GM12874 (cell line): ENCODE measurements at regions not wholly inside any gene's neighbourhood (a gene's known extent, or its start where the extent isn't known, plus 50 kb on each side); places are given as distances from the start of the nearest gene placed in this dataset.

ENCODE experiments used
- CTCF ChIP-seq: IDR thresholded peaks from 2 replicates; pipeline ENCODE4 v1.5.1; 2011; ENCODE audit warnings: low read depth, mild to moderate bottlenecking, control low read depth, low read length, moderate library complexity; ENCODE audit not compliant: insufficient read depth

- TF ChIP-seq CTCF, result no peak
Measured at GRCh38 chr21:25002676-25003075, 604.6 kb downstream of the MRPL39 start.

DNA sequence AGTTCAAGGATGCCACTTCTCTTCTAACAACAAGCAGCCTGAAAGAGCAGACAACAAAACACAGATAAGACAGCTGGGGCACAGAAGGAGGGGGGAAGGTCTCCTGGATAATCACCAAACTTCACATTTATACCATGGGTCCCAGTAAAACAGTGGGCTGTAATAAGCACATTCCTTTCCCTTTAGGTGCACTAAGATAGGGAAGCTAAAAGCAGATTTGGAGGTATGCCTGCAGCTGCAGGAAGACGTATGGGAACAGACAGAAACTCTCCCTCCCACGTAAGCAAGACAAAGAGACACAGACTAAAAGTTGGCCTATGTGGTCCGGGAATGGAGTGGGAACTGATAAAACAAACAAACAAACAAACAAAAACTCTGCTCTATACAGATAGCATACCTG lies 612.1 kb downstream of the MRPL39 start:
- TF ChIP-seq CTCF, result no peak

- TF ChIP-seq CTCF, result no peak
Measured at GRCh38 chr21:24994717-24995116, 612.6 kb downstream of the MRPL39 start.

DNA sequence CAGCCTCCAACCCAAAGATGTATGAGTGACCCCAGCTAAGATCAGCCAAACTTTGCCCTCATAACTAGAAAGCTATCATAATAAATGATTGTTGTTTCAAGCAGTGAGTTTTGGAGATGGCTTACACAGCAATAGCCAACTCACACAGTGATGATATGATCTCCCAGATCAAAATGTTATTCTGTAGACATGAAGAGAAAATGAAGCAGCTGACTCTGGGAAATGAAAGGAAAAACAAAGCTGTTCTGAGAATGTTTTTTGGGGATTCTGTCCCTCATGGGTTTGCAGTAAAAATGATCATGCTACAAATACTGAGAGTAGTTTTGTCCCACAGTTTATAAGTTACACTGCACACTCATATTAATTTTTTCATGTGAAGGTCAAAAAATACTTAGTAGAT lies 617.8 kb downstream of the MRPL39 start:
- no peak for TF ChIP-seq CTCF

DNA sequence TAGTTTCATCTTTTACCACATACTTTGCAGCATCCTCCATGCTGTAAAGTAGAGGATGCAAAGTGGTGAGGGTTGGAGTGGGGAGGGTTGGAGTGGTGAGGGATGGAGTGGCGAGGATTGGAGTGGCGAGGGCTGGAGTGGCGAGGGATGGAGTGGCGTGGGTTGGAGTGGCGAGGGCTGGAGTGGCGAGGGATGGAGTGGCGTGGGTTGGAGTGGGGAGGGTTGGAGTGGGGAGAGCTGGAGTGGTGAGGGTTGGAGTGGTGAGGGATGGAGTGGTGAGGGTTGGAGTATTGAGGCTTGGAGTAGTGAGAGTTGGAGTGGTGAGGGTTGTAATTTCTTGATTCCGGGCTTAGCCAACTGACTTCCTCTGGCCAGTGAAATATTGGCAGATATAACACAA lies 618.3 kb downstream of the MRPL39 start:
- no peak for TF ChIP-seq CTCF

DNA sequence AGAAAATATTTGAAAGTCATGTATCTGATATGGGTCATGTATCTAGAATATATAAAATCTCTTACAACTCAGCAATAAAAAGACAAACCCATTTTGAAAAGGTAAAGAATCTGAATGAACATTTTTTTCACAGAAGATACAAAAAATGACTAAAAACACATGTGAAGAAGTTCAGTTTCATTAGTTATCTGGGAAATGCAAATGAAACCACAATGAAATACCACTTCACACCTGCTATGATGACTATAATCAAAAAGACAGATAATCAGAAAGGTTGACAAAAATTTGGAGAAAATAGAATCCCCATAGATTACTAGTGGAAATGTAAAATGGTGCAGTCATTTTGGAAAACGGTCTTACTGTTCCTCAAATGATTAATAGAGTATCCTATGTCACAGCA lies 631.0 kb downstream of the MRPL39 start:
- no peak for TF ChIP-seq CTCF

DNA sequence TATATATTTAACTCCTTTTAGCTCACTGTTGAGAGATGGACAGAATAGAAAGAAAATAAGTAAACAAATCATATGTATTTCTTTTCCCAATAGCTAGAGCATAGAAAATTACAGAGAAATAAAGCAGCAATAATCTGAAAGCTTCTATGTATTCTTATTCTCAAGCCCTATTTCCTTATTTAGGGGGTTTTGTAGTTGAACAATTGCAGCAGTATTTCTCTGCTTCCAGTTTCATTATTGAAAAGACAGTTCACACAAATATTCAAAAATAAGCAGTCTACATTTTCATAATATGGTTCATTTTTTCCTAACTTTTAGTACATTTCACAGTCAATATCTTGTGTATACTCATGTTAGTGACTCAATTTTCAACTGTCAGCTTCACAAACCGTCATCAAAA lies 638.2 kb downstream of the MRPL39 start:
- TF ChIP-seq CTCF, result no peak
